Adipocyte (in vitro differentiated cells): ENCODE measurements at regions not wholly inside any gene's neighbourhood (a gene's known extent, or its start where the extent isn't known, plus 50 kb on each side); places are given as distances from the start of the nearest gene placed in this dataset.
"Not testable (repeated sequence)": the region's sequence is repeated elsewhere in the genome, so short reads cannot be mapped to it uniquely, and the experiment has no call there.

ENCODE experiments used
- DNase-seq: peaks from one replicate; pipeline ENCODE4 v3.0.0-alpha.2; 2015; ENCODE audit warnings: low read depth
- H3K27me3 ChIP-seq: replicated peaks from 2 replicates; pipeline ENCODE4 v1.7.0; 2013; ENCODE audit warnings: mild to moderate bottlenecking, low read length, moderate library complexity; ENCODE audit not compliant: control insufficient read depth, insufficient read depth
- H3K36me3 ChIP-seq: 2 replicates; pipeline ENCODE4 v1.7.0; 2013; ENCODE audit warnings: low read length, mild to moderate bottlenecking, moderate library complexity; ENCODE audit not compliant: control insufficient read depth, insufficient read depth, severe bottlenecking
- H3K4me1 ChIP-seq: 2 replicates; pipeline ENCODE4 v1.7.0; 2013; ENCODE audit warnings: mild to moderate bottlenecking, low read length, moderate library complexity; ENCODE audit not compliant: control insufficient read depth, insufficient read depth
- H3K4me3 ChIP-seq: 2 replicates; pipeline ENCODE4 v1.7.0; 2013; ENCODE audit warnings: mild to moderate bottlenecking, low read length, moderate library complexity
- H3K9ac ChIP-seq: 2 replicates; pipeline ENCODE4 v1.7.0; 2013; ENCODE audit warnings: mild to moderate bottlenecking, low read length, moderate library complexity
- H3K9me3 ChIP-seq: 2 replicates; pipeline ENCODE4 v1.7.0; 2013; ENCODE audit warnings: mild to moderate bottlenecking, low read length, moderate library complexity; ENCODE audit not compliant: control insufficient read depth

- Histone ChIP-seq H3K9ac (no peak overlapping the region), H3K36me3 (no peaks in the 10 kb centered on the region), H3K4me3 (no peak overlapping the region), H3K9me3 (no peaks in the 10 kb centered on the region), H3K27me3 (no peaks in the 10 kb centered on the region), H3K4me1 (no peaks in the 10 kb centered on the region)
- DNase-seq = no peak
Measured at GRCh38 chr14:48023881-48024280, 348.5 kb upstream of the MDGA2 start.

GRCh38 chr14:48011484-48011883, 336.1 kb upstream of the MDGA2 start:
- not testable (repeated sequence) for DNase-seq

GRCh38 chr14:48008646-48009045, 333.2 kb upstream of the MDGA2 start:
- no peak for DNase-seq
- H3K27me3 ChIP-seq = no peaks in the 10 kb centered on the region
- no peak overlapping the region for H3K4me3 ChIP-seq
- no peak overlapping the region for H3K9ac ChIP-seq
- no peaks in the 10 kb centered on the region for H3K36me3 ChIP-seq
- H3K4me1 ChIP-seq = no peaks in the 10 kb centered on the region
- no peaks in the 10 kb centered on the region for H3K9me3 ChIP-seq

More at GRCh38 chr14:48011484-48011883, 336.1 kb upstream of the MDGA2 start:
- not testable (repeated sequence) for H3K9me3 ChIP-seq, H3K4me3 ChIP-seq, H3K4me1 ChIP-seq, H3K36me3 ChIP-seq, H3K9ac ChIP-seq, H3K27me3 ChIP-seq

- H3K9ac ChIP-seq = no peak overlapping the region
- H3K4me3 ChIP-seq = no peak overlapping the region
- H3K36me3 ChIP-seq = no peaks in the 10 kb centered on the region
- H3K4me1 ChIP-seq = no peaks in the 10 kb centered on the region
- no peaks in the 10 kb centered on the region for H3K9me3 ChIP-seq
- DNase-seq = no peak
- H3K27me3 ChIP-seq = no peaks in the 10 kb centered on the region
Measured at GRCh38 chr14:48005986-48006385, 330.6 kb upstream of the MDGA2 start.

- no peaks in the 10 kb centered on the region for H3K4me1 ChIP-seq
- H3K9ac ChIP-seq = no peak overlapping the region
- no peak for DNase-seq
- no peaks in the 10 kb centered on the region for H3K9me3 ChIP-seq
- no peak overlapping the region for H3K4me3 ChIP-seq
- H3K27me3 ChIP-seq = no peaks in the 10 kb centered on the region
- no peaks in the 10 kb centered on the region for H3K36me3 ChIP-seq
Measured at GRCh38 chr14:47993883-47994282, 318.5 kb upstream of the MDGA2 start.

GRCh38 chr14:47988175-47988574, 312.8 kb upstream of the MDGA2 start:
- Histone ChIP-seq H3K9ac (no peak overlapping the region), H3K36me3 (no peaks in the 10 kb centered on the region), H3K4me3 (no peak overlapping the region), H3K9me3 (no peaks in the 10 kb centered on the region), H3K27me3 (no peaks in the 10 kb centered on the region), H3K4me1 (no peaks in the 10 kb centered on the region)
- no peak for DNase-seq

GRCh38 chr14:47978871-47979270, 303.5 kb upstream of the MDGA2 start:
- DNase-seq = no peak
- H3K27me3 ChIP-seq = no peaks in the 10 kb centered on the region
- no peak overlapping the region for H3K9ac ChIP-seq
- no peaks in the 10 kb centered on the region for H3K36me3 ChIP-seq
- no peaks in the 10 kb centered on the region for H3K9me3 ChIP-seq
- H3K4me1 ChIP-seq = no peaks in the 10 kb centered on the region
- H3K4me3 ChIP-seq = no peak overlapping the region

GRCh38 chr14:47976139-47976538, 300.7 kb upstream of the MDGA2 start:
- no peak overlapping the region for H3K9ac ChIP-seq
- no peaks in the 10 kb centered on the region for H3K27me3 ChIP-seq
- H3K9me3 ChIP-seq = no peaks in the 10 kb centered on the region
- H3K36me3 ChIP-seq = no peaks in the 10 kb centered on the region
- DNase-seq = no peak
- no peak overlapping the region for H3K4me3 ChIP-seq
- H3K4me1 ChIP-seq = no peaks in the 10 kb centered on the region

GRCh38 chr14:47966076-47966810, 290.8 kb upstream of the MDGA2 start:
- no peaks in the 10 kb centered on the region for H3K27me3 ChIP-seq
- H3K9ac ChIP-seq = no peak overlapping the region
- H3K9me3 ChIP-seq = no peaks in the 10 kb centered on the region
- peaks cover 4% of the 10 kb centered on the region for H3K4me1 ChIP-seq
- no peak for DNase-seq
- no peak overlapping the region for H3K4me3 ChIP-seq
- no peaks in the 10 kb centered on the region for H3K36me3 ChIP-seq

GRCh38 chr14:47961634-47962033, 286.2 kb upstream of the MDGA2 start:
- Histone ChIP-seq H3K4me3 (no peak overlapping the region), H3K36me3 (no peaks in the 10 kb centered on the region), H3K9ac (no peak overlapping the region), H3K27me3 (no peaks in the 10 kb centered on the region), H3K4me1 (peaks cover 4% of the 10 kb centered on the region), H3K9me3 (no peaks in the 10 kb centered on the region)
- DNase-seq = no peak

- Histone ChIP-seq H3K4me3 (no peak overlapping the region), H3K9me3 (no peaks in the 10 kb centered on the region), H3K4me1 (peaks cover 4% of the 10 kb centered on the region), H3K27me3 (no peaks in the 10 kb centered on the region), H3K36me3 (no peaks in the 10 kb centered on the region), H3K9ac (no peak overlapping the region)
- no peak for DNase-seq
Measured at GRCh38 chr14:47959740-47960139, 284.3 kb upstream of the MDGA2 start.

GRCh38 chr14:47949006-47949405, 273.6 kb upstream of the MDGA2 start:
- no peak overlapping the region for H3K4me3 ChIP-seq
- no peak for DNase-seq
- no peaks in the 10 kb centered on the region for H3K4me1 ChIP-seq
- peaks cover 5% of the 10 kb centered on the region for H3K9me3 ChIP-seq
- H3K36me3 ChIP-seq = no peaks in the 10 kb centered on the region
- H3K9ac ChIP-seq = no peak overlapping the region
- no peaks in the 10 kb centered on the region for H3K27me3 ChIP-seq
